Epithelial cell of esophagus (primary cell): ENCODE measurements at regions not wholly inside any gene's neighbourhood (a gene's known extent, or its start where the extent isn't known, plus 50 kb on each side); places are given as distances from the start of the nearest gene placed in this dataset.

Source experiments
- DNase-seq: peaks from one replicate; pipeline ENCODE4 v3.0.0; 2010; ENCODE audit warnings: low read depth
- H3K4me3 ChIP-seq: 2 replicates; pipeline ENCODE4 v1.5.1; 2011; ENCODE audit warnings: mild to moderate bottlenecking, low read length, control low read depth
- TF ChIP-seq, protein P1 (sequence below): IDR thresholded peaks from 2 replicates; pipeline ENCODE4 v1.5.1; 2011; ENCODE audit warnings: low read depth, mild to moderate bottlenecking, low read length, control low read depth, inconsistent platforms; ENCODE audit not compliant: insufficient read depth; ENCODE audit errors: missing control alignments

DNA sequence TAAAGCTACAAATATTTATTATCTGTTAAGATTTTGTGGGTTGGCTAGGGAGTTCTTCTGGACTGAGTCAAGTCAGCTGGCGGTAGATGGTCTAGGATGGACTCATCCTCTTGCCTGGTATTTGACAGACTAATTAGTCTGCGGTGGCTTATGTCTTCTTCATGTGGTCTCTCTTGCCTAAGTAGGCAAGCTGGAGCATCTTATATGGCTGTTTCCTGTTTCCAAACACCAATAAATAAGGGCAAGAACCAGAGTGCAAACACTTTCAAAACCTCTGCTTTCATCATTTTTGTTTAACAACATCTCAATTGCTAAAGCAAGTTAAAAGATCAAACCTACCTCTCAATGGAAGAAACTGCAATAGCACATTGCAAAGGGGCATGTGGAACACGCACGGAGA lies 484.8 kb downstream of the PTPRC start:
- TF ChIP-seq, protein P1, sequence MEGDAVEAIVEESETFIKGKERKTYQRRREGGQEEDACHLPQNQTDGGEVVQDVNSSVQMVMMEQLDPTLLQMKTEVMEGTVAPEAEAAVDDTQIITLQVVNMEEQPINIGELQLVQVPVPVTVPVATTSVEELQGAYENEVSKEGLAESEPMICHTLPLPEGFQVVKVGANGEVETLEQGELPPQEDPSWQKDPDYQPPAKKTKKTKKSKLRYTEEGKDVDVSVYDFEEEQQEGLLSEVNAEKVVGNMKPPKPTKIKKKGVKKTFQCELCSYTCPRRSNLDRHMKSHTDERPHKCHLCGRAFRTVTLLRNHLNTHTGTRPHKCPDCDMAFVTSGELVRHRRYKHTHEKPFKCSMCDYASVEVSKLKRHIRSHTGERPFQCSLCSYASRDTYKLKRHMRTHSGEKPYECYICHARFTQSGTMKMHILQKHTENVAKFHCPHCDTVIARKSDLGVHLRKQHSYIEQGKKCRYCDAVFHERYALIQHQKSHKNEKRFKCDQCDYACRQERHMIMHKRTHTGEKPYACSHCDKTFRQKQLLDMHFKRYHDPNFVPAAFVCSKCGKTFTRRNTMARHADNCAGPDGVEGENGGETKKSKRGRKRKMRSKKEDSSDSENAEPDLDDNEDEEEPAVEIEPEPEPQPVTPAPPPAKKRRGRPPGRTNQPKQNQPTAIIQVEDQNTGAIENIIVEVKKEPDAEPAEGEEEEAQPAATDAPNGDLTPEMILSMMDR, result no peak
- no peak overlapping the region for H3K4me3 ChIP-seq
- DNase-seq, result no peak

- no peak overlapping the region for H3K4me3 ChIP-seq
- TF ChIP-seq, protein P1, result no peak
- DNase-seq, result no peak
Observed at GRCh38 chr1:199124351-199124750, 485.5 kb downstream of the PTPRC start.

DNA sequence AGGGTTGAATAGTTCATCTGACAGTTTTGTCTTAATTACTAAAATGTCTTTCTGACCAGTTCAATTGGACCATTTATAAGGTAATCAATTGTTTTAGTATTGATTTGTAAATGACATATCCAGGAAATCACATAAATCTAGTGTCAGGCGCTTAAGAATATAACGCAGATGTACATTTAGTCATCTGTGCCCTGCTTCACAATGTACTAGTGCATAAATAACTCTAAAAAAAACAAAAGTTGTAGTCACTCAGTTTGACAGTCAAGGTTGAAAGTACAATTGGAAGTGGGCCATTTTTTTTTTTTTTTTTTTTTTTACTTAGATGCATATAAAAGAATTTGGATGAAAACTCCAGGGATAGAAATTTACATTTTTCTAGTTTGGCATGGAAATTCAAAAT lies 490.4 kb downstream of the PTPRC start:
- H3K4me3 ChIP-seq, result no peak overlapping the region
- DNase-seq, result no peak
- TF ChIP-seq, protein P1, result no peak

DNA sequence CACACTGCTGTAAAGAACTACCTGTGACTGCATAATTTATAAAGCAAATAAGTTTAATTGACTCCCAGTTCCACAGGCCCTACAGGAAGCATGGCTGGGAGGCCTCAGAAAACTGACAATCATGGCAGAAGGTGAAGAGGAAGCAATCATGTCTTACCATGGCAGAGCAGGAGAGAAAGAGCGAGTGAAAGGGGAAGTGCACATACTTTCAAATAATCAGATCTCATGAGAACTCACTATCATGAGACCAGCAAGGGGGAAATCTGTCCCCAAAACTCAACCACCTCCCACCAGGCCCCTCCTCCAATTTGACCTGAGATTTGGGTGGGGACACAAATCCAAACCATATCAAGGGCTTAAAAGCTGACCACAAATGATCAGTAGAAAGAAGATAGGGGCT lies 493.2 kb downstream of the PTPRC start:
- TF ChIP-seq, protein P1, result no peak
- no peak overlapping the region for H3K4me3 ChIP-seq
- no peak for DNase-seq

DNA sequence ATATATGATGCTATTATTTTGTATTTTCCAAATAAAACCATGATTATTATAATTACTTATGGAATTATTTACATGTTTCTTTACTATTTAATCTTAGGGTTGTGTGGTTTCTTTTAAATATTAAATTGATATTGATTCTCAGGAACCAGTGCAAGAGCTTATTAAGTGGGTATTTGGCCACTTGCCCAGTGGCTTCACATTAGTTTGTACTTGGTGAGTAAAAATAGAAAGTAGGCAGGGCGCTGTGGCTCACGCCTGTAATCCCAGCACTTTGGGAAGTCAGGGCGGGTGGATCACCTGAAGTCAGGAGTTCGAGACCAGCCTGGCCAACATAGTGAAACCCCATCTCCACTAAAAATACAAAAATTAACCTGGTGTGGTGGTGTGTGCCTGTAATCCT lies 497.1 kb downstream of the PTPRC start:
- TF ChIP-seq, protein P1, result no peak
- no peak for DNase-seq
- no peak overlapping the region for H3K4me3 ChIP-seq

GRCh38 chr1:199138061-199138460 lies 499.2 kb downstream of the PTPRC start:
- TF ChIP-seq, protein P1, result no peak
- no peak overlapping the region for H3K4me3 ChIP-seq
- no peak for DNase-seq

DNA sequence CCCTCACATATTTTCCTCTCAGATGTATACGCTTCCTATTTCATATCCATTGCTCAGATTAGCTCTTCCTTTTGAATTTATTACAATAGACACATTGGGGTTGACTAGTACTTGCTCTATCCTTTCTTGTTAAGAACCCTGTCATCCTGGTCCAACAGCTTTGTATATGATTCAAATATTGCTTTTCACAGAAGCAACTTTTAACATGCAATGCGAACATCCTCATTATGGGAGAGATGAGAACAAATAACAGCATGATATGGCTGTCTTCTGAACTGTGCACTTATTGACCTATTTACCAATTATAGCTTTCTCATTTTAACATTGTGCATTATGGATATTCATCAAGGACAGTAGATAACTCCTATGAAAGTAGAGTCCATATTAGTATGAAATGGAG lies 510.8 kb downstream of the PTPRC start:
- no peak for DNase-seq
- TF ChIP-seq, protein P1, result no peak
- no peak overlapping the region for H3K4me3 ChIP-seq
